Small intestine (tissue), 7 donors: ENCODE measurements at regions not wholly inside any gene's neighbourhood (a gene's known extent, or its start where the extent isn't known, plus 50 kb on each side); places are given as distances from the start of the nearest gene placed in this dataset.
A peak's percentile ranks its signal among the peaks of the same experiment; 100 is the strongest.

ENCODE experiments used
- DNase-seq, 2 donors: peaks; one replicate each; pipeline versions ENCODE4 v3.0.0 to v3.0.0-alpha.2; 2013
- FAIRE-seq: peaks from 2 replicates; lab custom pipeline; 2012; peaks lifted over from hg19 to GRCh38; lab: Jason Lieb, UNC
- H3K27ac ChIP-seq, 3 donors: one replicate each; pipeline ENCODE4 v1.5.1; 2013; ENCODE audit warnings: low read length in 2 of 3, mild to moderate bottlenecking in 2 of 3, control low read depth in 1 of 3, inconsistent platforms in 1 of 3, low read depth in 1 of 3, moderate library complexity in 1 of 3
- H3K27me3 ChIP-seq, 3 donors: one replicate each; pipeline ENCODE4 v1.6.1; 2013; ENCODE audit warnings: low read length in 3 of 3, inconsistent platforms in 1 of 3; ENCODE audit not compliant: control insufficient read depth in 3 of 3, insufficient read depth in 3 of 3
- H3K36me3 ChIP-seq, 3 donors: one replicate each; pipeline ENCODE4 v1.6.1; 2013; ENCODE audit warnings: low read length in 3 of 3, inconsistent platforms in 1 of 3, low read depth in 1 of 3, mild to moderate bottlenecking in 1 of 3, moderate library complexity in 1 of 3; ENCODE audit not compliant: control insufficient read depth in 3 of 3, insufficient read depth in 2 of 3
- H3K4me1 ChIP-seq, 3 donors: one replicate each; pipeline ENCODE4 v1.6.1; 2013; ENCODE audit warnings: low read length in 2 of 3, inconsistent platforms in 1 of 3, low read depth in 1 of 3, mild to moderate bottlenecking in 1 of 3, moderate library complexity in 1 of 3; ENCODE audit not compliant: control insufficient read depth in 3 of 3, insufficient read depth in 2 of 3
- H3K4me3 ChIP-seq, 3 donors: one replicate each; pipeline ENCODE4 v1.5.1; 2013; ENCODE audit warnings: low read length in 3 of 3, control low read depth in 1 of 3, inconsistent platforms in 1 of 3, low read depth in 1 of 3, mild to moderate bottlenecking in 1 of 3, moderate library complexity in 1 of 3
- H3K9me3 ChIP-seq, 2 donors: one replicate each; pipeline ENCODE4 v1.6.1; 2013; ENCODE audit warnings: low read depth in 1 of 2, low read length in 1 of 2; ENCODE audit not compliant: control insufficient read depth in 2 of 2, insufficient read depth in 1 of 2
- WGBS, 3 donors: extraction: QIAGEN DNeasy Blood & Tissue Kit; methylation state at CpG; one replicate each; pipeline ENCODE4 v1.1.7; 2013; 5-methylcytosine and 5-hydroxymethylcytosine counted together
- donor health status: healthy with polysubstance abuse.
- donor health status: control.
- donor health status: control.
- donor health status: Bipolar disorder and iron deficiency.
- donor health status: healthy.

GRCh38 chr1:34470401-34470800, 284.4 kb upstream of the GJB5 start:
- Histone ChIP-seq H3K27me3 (peaks cover 0 to 2% (median 0%) of the 10 kb centered on the region in 3 donors), H3K4me1 (no peaks in the 10 kb centered on the region), H3K9me3 (no peaks in the 10 kb centered on the region), H3K27ac (no peak overlapping the region), H3K4me3 (no peak overlapping the region), H3K36me3 (no peaks in the 10 kb centered on the region)
- WGBS, 3 donors, result 53 to 67% (median 57%) methylated on average over 6 of the region's 6 CpGs
- no peak for FAIRE-seq
- no peak for DNase-seq

- FAIRE-seq, result no peak
- no peak for DNase-seq
Measured at GRCh38 chr1:34474566-34474965, 280.3 kb upstream of the GJB5 start.

GRCh38 chr1:34476371-34476770, 278.5 kb upstream of the GJB5 start:
- Histone ChIP-seq H3K4me3 (no peak overlapping the region), H3K4me1 (no peaks in the 10 kb centered on the region), H3K27ac (no peak overlapping the region), H3K27me3 (no peaks in the 10 kb centered on the region), H3K9me3 (no peaks in the 10 kb centered on the region), H3K36me3 (no peaks in the 10 kb centered on the region)
- FAIRE-seq, result no peak
- no peak for DNase-seq
- 43 to 63% (median 58%) methylated on average over 3 of the region's 3 CpGs for WGBS, 3 donors

More at GRCh38 chr1:34474566-34474965, 280.3 kb upstream of the GJB5 start:
- Histone ChIP-seq H3K36me3 (no peaks in the 10 kb centered on the region), H3K27me3 (peaks cover 0 to 2% (median 0%) of the 10 kb centered on the region in 3 donors), H3K9me3 (no peaks in the 10 kb centered on the region), H3K27ac (no peak overlapping the region), H3K4me3 (no peak overlapping the region), H3K4me1 (no peaks in the 10 kb centered on the region)
- WGBS, 3 donors, result 42 to 59% (median 48%) methylated on average over 5 of the region's 5 CpGs

GRCh38 chr1:34477632-34478141, 277.2 kb upstream of the GJB5 start:
- H3K4me3 ChIP-seq, result no peak overlapping the region
- WGBS, 3 donors, result 78 to 83% (median 80%) methylated on average over 2 of the region's 2 CpGs
- H3K4me1 ChIP-seq, result no peaks in the 10 kb centered on the region
- no peaks in the 10 kb centered on the region for H3K9me3 ChIP-seq
- DNase-seq, result no peak
- H3K27ac ChIP-seq, result no peak overlapping the region
- FAIRE-seq, result no peak
- no peaks in the 10 kb centered on the region for H3K36me3 ChIP-seq
- no peaks in the 10 kb centered on the region for H3K27me3 ChIP-seq

DNA sequence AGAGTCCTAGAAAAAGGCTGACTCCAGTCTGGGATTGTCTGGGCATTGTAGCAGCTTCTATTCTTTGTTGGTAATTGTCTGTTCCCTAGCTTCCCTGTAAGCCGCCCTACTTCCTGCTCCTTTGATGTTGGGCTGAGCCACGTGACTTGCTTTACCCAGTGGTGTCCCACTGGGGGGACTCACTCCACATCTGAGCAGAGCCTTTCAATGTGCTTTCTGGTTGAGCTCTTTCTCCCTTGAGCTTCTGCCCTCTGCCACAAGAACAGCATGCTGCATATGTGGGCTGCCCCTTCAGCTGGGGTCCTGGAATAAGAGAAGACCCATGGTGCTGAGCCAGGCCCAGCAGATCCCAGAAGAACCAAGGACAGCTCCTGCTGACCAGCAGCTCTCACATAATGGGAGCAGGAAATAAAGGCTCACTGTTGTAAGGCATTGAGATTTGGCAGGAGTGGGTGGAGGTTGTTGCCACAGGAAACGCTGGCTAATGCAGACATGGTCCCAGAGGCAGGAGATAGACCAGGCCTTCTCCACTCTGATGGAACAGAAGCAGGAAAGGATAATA, 276.3 kb upstream of the GJB5 start:
- no peak overlapping the region for H3K4me3 ChIP-seq
- H3K27ac ChIP-seq, result no peak overlapping the region
- H3K36me3 ChIP-seq, result no peaks in the 10 kb centered on the region
- no peaks in the 10 kb centered on the region for H3K9me3 ChIP-seq
- H3K27me3 ChIP-seq, result peaks cover 0 to under 1% (median 0%) of the 10 kb centered on the region in 3 donors
- DNase-seq (no peak), FAIRE-seq (no peak)
- 18 to 32% (median 26%) methylated on average over 3 of the region's 3 CpGs for WGBS, 3 donors
- H3K4me1 ChIP-seq, result no peaks in the 10 kb centered on the region

- Histone ChIP-seq H3K36me3 (no peaks in the 10 kb centered on the region), H3K27me3 (peaks cover 0 to 4% (median 0%) of the 10 kb centered on the region in 3 donors), H3K4me1 (no peaks in the 10 kb centered on the region), H3K9me3 (no peaks in the 10 kb centered on the region), H3K4me3 (no peak overlapping the region), H3K27ac (no peak overlapping the region)
- FAIRE-seq (no peak), DNase-seq (no peak)
- WGBS, 3 donors, result 12 to 17% (median 16%) methylated on average over 5 of the region's 5 CpGs
Measured at GRCh38 chr1:34479731-34480130, 275.1 kb upstream of the GJB5 start.

GRCh38 chr1:34488080-34488708, 266.7 kb upstream of the GJB5 start:
- H3K9me3 ChIP-seq, result peaks cover 0 to 2% of the 10 kb centered on the region in 2 donors
- no peak overlapping the region for H3K4me3 ChIP-seq
- no peaks in the 10 kb centered on the region for H3K4me1 ChIP-seq
- no peak overlapping the region for H3K27ac ChIP-seq
- peaks cover 0 to 4% (median 0%) of the 10 kb centered on the region in 3 donors for H3K27me3 ChIP-seq
- no peak for FAIRE-seq
- H3K36me3 ChIP-seq, result no peaks in the 10 kb centered on the region
- DNase-seq, result no peak

DNA sequence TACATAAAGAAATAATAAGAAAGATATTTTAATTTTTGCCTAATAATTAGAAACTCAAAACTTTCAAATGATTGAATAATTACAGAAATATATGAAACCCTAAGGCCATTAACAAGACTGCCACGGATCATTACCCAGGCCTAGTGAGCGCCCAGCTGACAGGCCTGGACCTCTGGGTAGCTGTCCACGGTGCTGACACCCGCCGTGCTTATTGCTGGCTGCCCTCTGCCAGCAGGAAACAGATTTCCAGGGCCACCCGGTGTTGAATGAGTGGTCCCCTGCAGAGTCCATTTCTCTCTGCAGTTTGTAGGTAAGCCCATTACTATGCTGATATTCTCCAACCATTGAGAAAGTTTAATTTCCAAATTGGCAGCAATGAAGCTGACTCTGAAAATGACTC, 254.4 kb upstream of the GJB5 start:
- no peak overlapping the region for H3K27ac ChIP-seq
- peak in 1 of 2 donors; percentile 40 for DNase-seq
- H3K4me1 ChIP-seq, result no peaks in the 10 kb centered on the region
- FAIRE-seq, result no peak
- H3K4me3 ChIP-seq, result no peak overlapping the region
- no peaks in the 10 kb centered on the region for H3K27me3 ChIP-seq
- WGBS, 3 donors, result 6 to 8% (median 8%) methylated on average over 6 of the region's 6 CpGs
- no peaks in the 10 kb centered on the region for H3K9me3 ChIP-seq
- H3K36me3 ChIP-seq, result no peaks in the 10 kb centered on the region
